PC-3 (cell line): ENCODE measurements at regions not wholly inside any gene's neighbourhood (a gene's known extent, or its start where the extent isn't known, plus 50 kb on each side); places are given as distances from the start of the nearest gene placed in this dataset.

ENCODE experiments used
- ATAC-seq: fragments of 200-7000 bp; cut with Tn5 transposase; 2 replicates; pipeline ENCODE4 v1.9.1; 2020; ENCODE audit warnings: mild to moderate bottlenecking, moderate library complexity
- BruUV-seq: library from RNA; stranded (reverse); fragments of 400-500 nt; replicated peaks from 2 replicates; lab custom pipeline; 2021; lab: Mats Ljungman, UMichigan
- CTCF ChIA-PET: fragments of 300-600 bp; sonication (Branson Sonifier 250); formaldehyde crosslinking; loops from one replicate; lab custom pipeline; 2022; ENCODE audit warnings: antibody characterized with exemption; lab: Charles Lee
- POLR2A ChIA-PET: fragments of 300-600 bp; sonication (Branson Sonifier 250); formaldehyde crosslinking; loops from one replicate; lab custom pipeline; 2022; ENCODE audit warnings: antibody characterized with exemption; ENCODE audit not compliant: unreplicated experiment; lab: Charles Lee
- DNase-seq: peaks from one replicate; pipeline ENCODE4 v3.0.0-alpha.2; 2015
- H2AFZ ChIP-seq: fragments of 300-600 bp; sonication (generic); 2 replicates; pipeline ENCODE4 v1.6.0; 2016; ENCODE audit warnings: antibody characterized with exemption, low read length
- H3F3A ChIP-seq: fragments of 300-600 bp; sonication (generic); one replicate; pipeline ENCODE4 v1.6.0; 2017; ENCODE audit warnings: antibody characterized with exemption, low read length, control low read depth, mild to moderate bottlenecking; ENCODE audit not compliant: unreplicated experiment
- H3K27ac ChIP-seq: fragments of 300-600 bp; sonication (generic); 2 replicates; pipeline ENCODE4 v1.5.1; 2016; ENCODE audit warnings: mild to moderate bottlenecking, low read length
- H3K27me3 ChIP-seq: fragments of 300-600 bp; sonication (generic); 2 replicates; pipeline ENCODE4 v1.6.1; 2016; ENCODE audit warnings: low read length, mixed read lengths
- H3K36me3 ChIP-seq: fragments of 300-600 bp; sonication (generic); 2 replicates; pipeline ENCODE4 v1.6.1; 2016; ENCODE audit warnings: low read depth, mixed run types, low read length, mixed read lengths
- H3K4me1 ChIP-seq: fragments of 300-600 bp; sonication (generic); 2 replicates; pipeline ENCODE4 v1.5.1; 2016; ENCODE audit warnings: low read length; ENCODE audit not compliant: insufficient read depth
- H3K4me2 ChIP-seq: fragments of 300-600 bp; sonication (generic); 2 replicates; pipeline ENCODE4 v1.6.0; 2016; ENCODE audit warnings: low read length
- H3K4me3 ChIP-seq: fragments of 300-600 bp; sonication (generic); 2 replicates; pipeline ENCODE4 v1.5.1; 2016; ENCODE audit warnings: mild to moderate bottlenecking, low read length, mixed read lengths
- H3K79me2 ChIP-seq: fragments of 300-600 bp; sonication (generic); 2 replicates; pipeline ENCODE4 v1.6.1; 2017; ENCODE audit warnings: low read length, mixed read lengths
- H3K9ac ChIP-seq: fragments of 300-600 bp; sonication (generic); 2 replicates; pipeline ENCODE4 v1.6.0; 2016; ENCODE audit warnings: mild to moderate bottlenecking, low read length
- H3K9me2 ChIP-seq: fragments of 300-600 bp; sonication (generic); replicated peaks from 2 replicates; pipeline ENCODE4 v1.6.1; 2016; ENCODE audit warnings: mixed run types, low read length, mixed read lengths
- H3K9me3 ChIP-seq: fragments of 300-600 bp; sonication (generic); 2 replicates; pipeline ENCODE4 v1.6.1; 2016; ENCODE audit warnings: low read length, mixed read lengths
- H4K20me1 ChIP-seq: fragments of 300-600 bp; sonication (generic); 2 replicates; pipeline ENCODE4 v1.6.1; 2016; ENCODE audit warnings: low read length, mixed read lengths
- CTCF ChIP-seq: fragments of 300-600 bp; sonication (generic); conservative IDR thresholded peaks from 2 replicates; pipeline ENCODE4 v1.5.1; 2017; ENCODE audit warnings: antibody characterized with exemption, low read depth, mild to moderate bottlenecking, low read length
- EZH2 ChIP-seq: fragments of 300-600 bp; sonication (generic); IDR thresholded peaks from one replicate; pipeline ENCODE4 v1.6.1; 2017; ENCODE audit warnings: antibody characterized with exemption, mild to moderate bottlenecking, low read length; ENCODE audit not compliant: unreplicated experiment
- EZH2phosphoT487 ChIP-seq: fragments of 300-600 bp; sonication (generic); IDR thresholded peaks from 2 replicates; pipeline ENCODE4 v1.6.1; 2018; ENCODE audit warnings: mild to moderate bottlenecking, antibody characterized with exemption, low read length, borderline replicate concordance
- intact Hi-C: fragments of 100-400 bp; cut with micrococcal nuclease; formaldehyde crosslinking; loops from 2 replicates; pipeline ENCODE4 v1.9.0; 2023

- DNase-seq (no peak), ATAC-seq (no peak)
- intact Hi-C loops = loop anchor here (10.0 kb wide), 1 partner anchor 327 kb away; no protein-coding TSS in a partner anchor
- no peaks in the 10 kb centered on the region for H3K9me3 ChIP-seq
- ChIA-PET CTCF (no interaction called here), POLR2A (no interaction called here)
- no peak overlapping the region for H3K4me3 ChIP-seq
- no peak overlapping the region for H3K9ac ChIP-seq
- H3K4me2 ChIP-seq = no peak overlapping the region
- 0 out of 2 replicates have a peak, but pooled peaks cover 3% of the 10 kb centered on the region for H4K20me1 ChIP-seq
- H3K9me2 ChIP-seq = no peaks in the 10 kb centered on the region
- H2AFZ ChIP-seq = no peak overlapping the region
- H3K79me2 ChIP-seq = no peaks in the 10 kb centered on the region
- H3K27ac ChIP-seq = no peak overlapping the region
- H3K4me1 ChIP-seq = no peaks in the 10 kb centered on the region
- no peaks in the 10 kb centered on the region for H3F3A ChIP-seq
- BruUV-seq = no TSS peak
- H3K27me3 ChIP-seq = peaks cover 52% of the 10 kb centered on the region
- TF ChIP-seq EZH2phosphoT487 (no peak), CTCF (no peak)
- H3K36me3 ChIP-seq = no peaks in the 10 kb centered on the region
These were observed 131.4 kb downstream of the NDUFA12 start for GRCh38 chr12:94872007-94872653.

GRCh38 chr12:94870511-94870910 is 133.0 kb downstream of the NDUFA12 start:
- intact Hi-C loops = loop anchor here (10.0 kb wide), 1 partner anchor 326 kb away; no protein-coding TSS in a partner anchor
- Histone ChIP-seq H3K27ac (no peak overlapping the region), H3K9me3 (no peaks in the 10 kb centered on the region), H3F3A (no peaks in the 10 kb centered on the region), H4K20me1 (0 out of 2 replicates have a peak, but pooled peaks cover 3% of the 10 kb centered on the region), H2AFZ (no peak overlapping the region), H3K4me3 (no peak overlapping the region), H3K4me2 (no peak overlapping the region), H3K36me3 (no peaks in the 10 kb centered on the region), H3K79me2 (no peaks in the 10 kb centered on the region), H3K9ac (no peak overlapping the region), H3K9me2 (no peaks in the 10 kb centered on the region), H3K4me1 (no peaks in the 10 kb centered on the region), H3K27me3 (peaks cover 56% of the 10 kb centered on the region)
- TF ChIP-seq EZH2 (no peak), EZH2phosphoT487 (no peak), CTCF (no peak)
- ChIA-PET POLR2A (no interaction called here), CTCF (no interaction called here)
- no TSS peak for BruUV-seq
- no peak for ATAC-seq
- DNase-seq = no peak

- ATAC-seq = no peak
- no peak overlapping the region for H2AFZ ChIP-seq
- peaks cover 52% of the 10 kb centered on the region for H3K27me3 ChIP-seq
- H3K4me3 ChIP-seq = no peak overlapping the region
- POLR2A ChIA-PET = no interaction called here
- no peaks in the 10 kb centered on the region for H3K36me3 ChIP-seq
- H3F3A ChIP-seq = no peaks in the 10 kb centered on the region
- no peaks in the 10 kb centered on the region for H3K4me1 ChIP-seq
- no peaks in the 10 kb centered on the region for H4K20me1 ChIP-seq
- CTCF ChIA-PET = no interaction called here
- H3K9me3 ChIP-seq = no peaks in the 10 kb centered on the region
- H3K79me2 ChIP-seq = no peaks in the 10 kb centered on the region
- no peak for TF ChIP-seq EZH2
- no TSS peak for BruUV-seq
- H3K4me2 ChIP-seq = no peak overlapping the region
- intact Hi-C loops = no loop called here
- H3K9me2 ChIP-seq = no peaks in the 10 kb centered on the region
- no peak overlapping the region for H3K9ac ChIP-seq
- no peak overlapping the region for H3K27ac ChIP-seq
- DNase-seq = no peak
These were observed 135.3 kb downstream of the NDUFA12 start for GRCh38 chr12:94868161-94868560.
